ENCODE measurements at regions not wholly inside any gene's neighbourhood (a gene's known extent, or its start where the extent isn't known, plus 50 kb on each side); places are given as distances from the start of the nearest gene placed in this dataset.

DNA sequence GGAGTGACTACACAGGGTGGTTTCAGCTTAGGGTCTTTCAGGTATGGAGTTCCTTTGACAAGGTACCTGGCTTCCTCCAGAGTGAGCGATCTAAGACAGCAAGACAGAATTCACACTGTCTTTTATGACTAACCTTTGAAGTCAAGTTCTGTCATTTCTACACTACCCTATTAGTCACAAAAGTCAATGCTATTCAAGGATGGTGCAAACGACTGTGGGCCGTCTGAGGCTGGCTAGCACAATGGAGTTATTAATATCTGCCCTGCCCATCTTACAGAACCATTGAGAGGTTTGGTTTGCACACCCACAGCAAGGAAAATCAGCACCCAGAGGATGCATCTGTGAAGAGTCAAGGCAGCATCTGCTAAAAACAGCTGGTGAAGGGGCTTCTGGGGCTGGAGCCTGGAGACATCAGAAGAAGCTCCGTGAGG lies 62.9 kb upstream of the XCR1 start:
- no peaks in the 10 kb centered on the region for H3K4me1 ChIP-seq (ENCODE audit: control insufficient read depth, insufficient read depth, low read length)
- H3K36me3 ChIP-seq (ENCODE audit: control insufficient read depth, insufficient read depth, low read length): no peaks in the 10 kb centered on the region
- no peak overlapping the region for H3K9ac ChIP-seq (ENCODE audit: low read length)
- H3K4me3 ChIP-seq (ENCODE audit: low read depth, low read length): no peak overlapping the region
- H3K27ac ChIP-seq (ENCODE audit: low read depth, low read length): no peak overlapping the region
- no peaks in the 10 kb centered on the region for H3K27me3 ChIP-seq (ENCODE audit: control insufficient read depth, insufficient read depth, low read length)
- H3K9me3 ChIP-seq (ENCODE audit: control insufficient read depth, insufficient read depth, low read depth, low read length): 0 out of 2 replicates have a peak, but pooled peaks cover under 1% of the 10 kb centered on the region

DNA sequence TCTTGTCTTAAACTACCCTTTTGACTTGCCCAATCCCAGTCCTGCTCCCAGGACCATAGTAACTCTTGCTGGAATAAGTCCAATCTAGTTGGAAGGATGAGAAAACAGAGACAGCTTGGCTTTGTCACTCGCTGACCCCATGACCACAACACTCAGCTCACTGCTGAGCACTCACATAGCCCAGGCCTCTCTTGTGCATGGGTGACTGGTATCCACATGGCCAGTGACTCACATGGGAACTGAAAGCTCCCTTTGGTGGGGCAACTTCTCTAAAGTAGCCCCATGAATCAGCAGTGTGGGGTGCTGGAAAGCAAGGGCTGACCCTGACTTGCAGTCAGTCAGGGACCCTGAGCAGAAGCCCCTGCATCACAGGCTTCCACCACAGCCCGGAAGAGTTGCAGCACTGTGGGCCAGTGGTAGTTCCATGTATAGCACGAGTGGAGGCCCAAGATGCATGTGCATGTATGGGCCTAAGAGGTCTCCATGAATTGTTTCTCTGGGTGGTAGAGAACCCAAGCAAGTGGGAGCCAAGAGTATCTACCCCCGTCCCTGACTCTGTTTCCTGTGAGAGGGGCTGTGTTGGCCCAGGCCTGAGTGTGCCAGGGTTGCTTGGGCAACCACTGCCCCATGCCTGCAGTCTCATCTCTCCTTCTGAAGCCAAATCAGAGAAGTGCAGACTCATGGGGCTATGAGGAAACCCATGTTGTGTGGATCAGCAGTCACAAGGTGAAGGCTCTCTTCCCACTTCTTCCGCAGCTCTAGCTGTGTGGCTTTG lies 62.1 kb upstream of the XCR1 start:
- Histone ChIP-seq H3K36me3 (ENCODE audit: control insufficient read depth, insufficient read depth, low read length) (no peaks in the 10 kb centered on the region), H3K4me1 (ENCODE audit: control insufficient read depth, insufficient read depth, low read length) (no peaks in the 10 kb centered on the region), H3K9ac (ENCODE audit: low read length) (no peak overlapping the region), H3K27me3 (ENCODE audit: control insufficient read depth, insufficient read depth, low read length) (no peaks in the 10 kb centered on the region), H3K9me3 (ENCODE audit: control insufficient read depth, insufficient read depth, low read depth, low read length) (no peaks in the 10 kb centered on the region), H3K27ac (ENCODE audit: low read depth, low read length) (no peak overlapping the region), H3K4me3 (ENCODE audit: low read depth, low read length) (no peak overlapping the region)

DNA sequence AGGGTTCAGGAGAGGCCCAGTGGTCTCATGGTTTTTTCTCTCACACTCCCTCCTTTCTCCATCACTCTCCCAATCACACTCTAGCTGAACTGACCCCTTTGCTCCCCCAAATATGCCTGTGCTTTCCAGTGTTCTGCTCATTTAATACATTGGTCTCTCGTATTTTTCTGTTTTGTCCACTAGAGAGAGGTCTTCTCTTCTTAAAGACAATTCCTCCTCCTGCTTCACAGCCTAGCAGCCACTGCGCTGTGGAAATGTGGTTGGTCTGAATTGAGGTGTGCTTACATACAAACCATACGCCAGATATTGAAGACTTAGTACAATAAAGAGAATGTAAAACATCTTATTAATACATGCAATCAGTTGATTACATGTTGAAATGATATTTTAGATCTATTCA lies 60.6 kb upstream of the XCR1 start:
- Histone ChIP-seq H3K36me3 (ENCODE audit: control insufficient read depth, insufficient read depth, low read length) (no peaks in the 10 kb centered on the region), H3K27me3 (ENCODE audit: control insufficient read depth, insufficient read depth, low read length) (no peaks in the 10 kb centered on the region), H3K9me3 (ENCODE audit: control insufficient read depth, insufficient read depth, low read depth, low read length) (no peaks in the 10 kb centered on the region), H3K4me3 (ENCODE audit: low read depth, low read length) (no peak overlapping the region), H3K27ac (ENCODE audit: low read depth, low read length) (no peak overlapping the region), H3K4me1 (ENCODE audit: control insufficient read depth, insufficient read depth, low read length) (no peaks in the 10 kb centered on the region), H3K9ac (ENCODE audit: low read length) (no peak overlapping the region)

DNA sequence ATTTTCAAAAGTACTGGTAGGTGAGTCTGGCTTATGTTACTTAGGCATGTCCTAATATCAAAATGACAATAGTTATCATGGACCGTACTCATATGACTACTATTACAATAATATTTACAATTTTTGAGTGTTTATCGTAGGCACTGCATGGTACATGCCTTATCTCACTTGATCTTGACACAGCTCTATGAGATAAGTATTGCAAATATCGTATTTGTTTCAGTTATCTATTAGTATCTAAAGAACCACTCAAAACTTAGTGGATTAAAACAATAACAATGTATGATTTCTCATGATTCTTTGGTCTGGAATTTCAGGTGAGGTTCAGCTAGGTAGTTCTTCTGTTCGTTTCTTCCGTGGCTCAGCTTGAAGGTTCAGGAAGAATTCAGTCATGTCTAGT lies 59.7 kb upstream of the XCR1 start:
- H3K9me3 ChIP-seq (ENCODE audit: control insufficient read depth, insufficient read depth, low read depth, low read length): no peaks in the 10 kb centered on the region
- no peaks in the 10 kb centered on the region for H3K4me1 ChIP-seq (ENCODE audit: control insufficient read depth, insufficient read depth, low read length)
- H3K36me3 ChIP-seq (ENCODE audit: control insufficient read depth, insufficient read depth, low read length): no peaks in the 10 kb centered on the region
- H3K27ac ChIP-seq (ENCODE audit: low read depth, low read length): no peak overlapping the region
- H3K4me3 ChIP-seq (ENCODE audit: low read depth, low read length): no peak overlapping the region
- H3K27me3 ChIP-seq (ENCODE audit: control insufficient read depth, insufficient read depth, low read length): no peaks in the 10 kb centered on the region
- no peak overlapping the region for H3K9ac ChIP-seq (ENCODE audit: low read length)

DNA sequence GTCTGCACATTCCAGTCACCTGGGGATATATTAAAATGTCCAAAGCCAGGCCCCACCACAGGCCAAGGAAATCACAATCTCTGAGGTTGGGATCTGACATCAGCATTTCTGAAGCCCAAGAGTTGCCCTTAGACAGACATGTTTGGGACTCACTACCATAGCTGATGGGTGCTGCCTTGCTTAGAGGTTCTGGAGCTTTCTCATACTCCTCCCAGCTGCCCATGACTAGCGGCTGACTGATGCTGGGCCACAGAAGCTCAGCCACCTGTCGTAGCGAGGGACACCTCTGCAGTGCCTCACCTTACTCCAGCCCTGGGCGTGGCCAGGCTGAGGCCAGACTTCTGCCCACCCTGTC lies 58.8 kb upstream of the XCR1 start:
- Histone ChIP-seq H3K36me3 (ENCODE audit: control insufficient read depth, insufficient read depth, low read length) (no peaks in the 10 kb centered on the region), H3K4me3 (ENCODE audit: low read depth, low read length) (no peak overlapping the region), H3K27ac (ENCODE audit: low read depth, low read length) (no peak overlapping the region)

DNA sequence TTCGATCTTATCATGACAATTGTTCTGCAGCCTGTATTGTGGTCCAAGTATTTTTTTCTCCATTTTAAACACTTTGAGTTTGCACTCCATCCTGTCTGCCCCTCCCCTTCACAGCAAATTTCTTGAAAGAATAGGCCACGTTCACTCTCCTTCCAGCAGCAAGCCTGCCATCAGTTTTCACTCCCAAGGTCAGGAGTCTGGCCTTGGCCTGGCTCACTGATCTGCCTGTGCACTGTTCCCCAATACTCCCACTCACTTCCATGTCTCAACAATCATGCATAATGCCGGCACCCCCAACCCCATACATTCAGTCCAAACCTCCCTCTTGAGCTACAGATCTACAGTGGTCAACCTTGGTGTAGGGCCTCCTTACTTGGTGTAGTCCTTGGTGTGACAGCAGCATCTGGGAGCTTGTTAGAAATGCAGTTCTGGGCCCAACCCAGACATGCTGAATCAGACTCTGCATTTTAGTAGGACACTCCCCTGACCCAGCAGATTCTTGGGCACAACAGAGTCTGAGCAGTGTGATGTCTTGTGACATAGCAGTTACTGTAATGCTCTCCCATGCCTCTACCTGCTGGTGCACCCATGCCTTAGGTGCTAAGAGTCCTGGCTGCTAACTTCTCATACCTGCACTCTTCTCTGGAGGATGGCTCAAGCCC lies 58.3 kb upstream of the XCR1 start:
- Histone ChIP-seq H3K9me3 (ENCODE audit: control insufficient read depth, insufficient read depth, low read depth, low read length) (no peaks in the 10 kb centered on the region), H3K9ac (ENCODE audit: low read length) (no peak overlapping the region), H3K4me1 (ENCODE audit: control insufficient read depth, insufficient read depth, low read length) (no peaks in the 10 kb centered on the region), H3K36me3 (ENCODE audit: control insufficient read depth, insufficient read depth, low read length) (no peaks in the 10 kb centered on the region), H3K27ac (ENCODE audit: low read depth, low read length) (no peak overlapping the region), H3K4me3 (ENCODE audit: low read depth, low read length) (no peak overlapping the region), H3K27me3 (ENCODE audit: control insufficient read depth, insufficient read depth, low read length) (no peaks in the 10 kb centered on the region)

More for the DNA sequence above, 58.8 kb upstream of the XCR1 start:
- no peaks in the 10 kb centered on the region for H3K27me3 ChIP-seq (ENCODE audit: control insufficient read depth, insufficient read depth, low read length)
- no peaks in the 10 kb centered on the region for H3K4me1 ChIP-seq (ENCODE audit: control insufficient read depth, insufficient read depth, low read length)
- no peak overlapping the region for H3K9ac ChIP-seq (ENCODE audit: low read length)
- H3K9me3 ChIP-seq (ENCODE audit: control insufficient read depth, insufficient read depth, low read depth, low read length): no peaks in the 10 kb centered on the region

DNA sequence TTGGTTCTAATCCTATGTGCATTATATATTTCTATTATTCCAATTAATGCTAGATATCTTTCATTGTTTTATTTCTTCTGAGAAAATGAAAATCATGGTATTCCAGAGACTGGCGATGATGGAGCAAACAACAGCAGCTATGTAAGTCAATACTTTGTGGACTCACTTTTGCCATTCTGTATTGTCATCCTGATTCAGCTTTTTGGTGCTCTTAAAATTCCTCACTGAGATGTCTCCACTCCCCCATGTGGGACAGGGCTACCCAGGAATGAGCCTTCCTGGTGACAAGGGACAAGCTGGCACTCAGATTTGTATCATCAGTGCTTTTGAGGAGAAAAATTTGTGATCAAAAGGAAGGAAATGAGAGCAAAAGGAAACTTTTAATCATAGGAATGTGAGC lies 56.7 kb upstream of the XCR1 start:
- Histone ChIP-seq H3K4me1 (ENCODE audit: control insufficient read depth, insufficient read depth, low read length) (no peaks in the 10 kb centered on the region), H3K27ac (ENCODE audit: low read depth, low read length) (no peak overlapping the region), H3K27me3 (ENCODE audit: control insufficient read depth, insufficient read depth, low read length) (no peaks in the 10 kb centered on the region), H3K36me3 (ENCODE audit: control insufficient read depth, insufficient read depth, low read length) (no peaks in the 10 kb centered on the region), H3K9ac (ENCODE audit: low read length) (no peak overlapping the region), H3K4me3 (ENCODE audit: low read depth, low read length) (no peak overlapping the region), H3K9me3 (ENCODE audit: control insufficient read depth, insufficient read depth, low read depth, low read length) (no peaks in the 10 kb centered on the region)

DNA sequence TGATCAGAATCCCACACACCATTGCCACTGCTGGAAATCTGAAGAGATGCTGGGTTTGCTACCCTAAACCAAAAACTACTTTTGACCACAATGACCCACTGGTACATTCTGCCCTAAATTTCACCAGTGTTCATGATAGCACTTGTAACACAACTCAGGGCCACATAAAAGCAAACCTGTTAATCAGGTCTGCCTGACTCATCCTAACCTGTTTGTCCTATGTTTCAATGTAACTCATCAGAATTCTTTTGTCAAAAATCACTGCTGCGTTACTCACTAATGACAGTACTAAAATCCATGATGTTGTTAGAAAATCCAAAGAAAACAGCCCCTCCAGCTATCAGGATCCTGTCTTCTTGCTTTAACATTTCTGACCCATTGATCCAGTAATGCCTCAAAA lies 55.6 kb upstream of the XCR1 start:
- H3K36me3 ChIP-seq (ENCODE audit: control insufficient read depth, insufficient read depth, low read length): no peaks in the 10 kb centered on the region
- no peak overlapping the region for H3K9ac ChIP-seq (ENCODE audit: low read length)
- H3K4me3 ChIP-seq (ENCODE audit: low read depth, low read length): no peak overlapping the region
- H3K4me1 ChIP-seq (ENCODE audit: control insufficient read depth, insufficient read depth, low read length): no peaks in the 10 kb centered on the region
- H3K9me3 ChIP-seq (ENCODE audit: control insufficient read depth, insufficient read depth, low read depth, low read length): 0 out of 2 replicates have a peak, but pooled peaks cover under 1% of the 10 kb centered on the region
- H3K27ac ChIP-seq (ENCODE audit: low read depth, low read length): no peak overlapping the region
- no peaks in the 10 kb centered on the region for H3K27me3 ChIP-seq (ENCODE audit: control insufficient read depth, insufficient read depth, low read length)

DNA sequence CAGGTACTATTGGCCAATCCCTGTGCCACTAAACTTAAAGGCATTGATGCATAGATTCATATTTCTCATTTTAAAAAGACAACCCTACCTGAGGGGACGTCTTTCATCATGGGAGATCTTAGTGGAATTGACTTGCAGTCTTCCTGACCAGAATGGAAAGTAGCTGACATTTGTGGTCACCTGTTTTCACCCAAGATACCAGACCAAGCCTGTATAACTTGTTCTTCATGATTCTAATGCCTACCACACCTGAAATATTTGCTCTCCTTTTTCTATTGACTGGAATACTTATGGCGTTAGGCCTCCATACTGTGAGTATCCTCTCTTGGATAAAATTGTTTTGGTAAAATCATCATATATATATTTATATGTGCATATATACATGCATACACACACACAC lies 54.7 kb upstream of the XCR1 start:
- no peak overlapping the region for H3K27ac ChIP-seq (ENCODE audit: low read depth, low read length)
- H3K4me1 ChIP-seq (ENCODE audit: control insufficient read depth, insufficient read depth, low read length): no peaks in the 10 kb centered on the region
- no peak overlapping the region for H3K4me3 ChIP-seq (ENCODE audit: low read depth, low read length)
- H3K9me3 ChIP-seq (ENCODE audit: control insufficient read depth, insufficient read depth, low read depth, low read length): peaks cover 8% of the 10 kb centered on the region; the same call in 1 of the 2 replicates
- no peak overlapping the region for H3K9ac ChIP-seq (ENCODE audit: low read length)
- no peaks in the 10 kb centered on the region for H3K36me3 ChIP-seq (ENCODE audit: control insufficient read depth, insufficient read depth, low read length)
- H3K27me3 ChIP-seq (ENCODE audit: control insufficient read depth, insufficient read depth, low read length): no peaks in the 10 kb centered on the region

DNA sequence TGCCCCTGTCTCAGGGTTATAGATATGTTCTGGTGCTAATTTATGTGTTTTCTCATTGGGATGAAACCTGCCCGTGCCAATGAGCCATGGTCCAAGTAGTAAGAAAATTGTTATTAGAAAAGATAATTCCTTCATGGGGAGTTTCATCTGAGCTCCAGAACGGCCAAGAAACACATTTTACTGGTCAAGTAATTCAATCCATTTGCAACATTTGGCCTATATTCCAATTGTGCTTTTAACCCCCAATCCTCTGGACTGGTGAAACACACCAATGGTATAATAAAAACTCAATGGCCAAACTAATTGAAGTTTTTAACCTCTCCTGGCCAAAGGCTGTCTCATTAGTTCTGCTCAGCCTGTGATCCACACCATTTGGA lies 53.7 kb upstream of the XCR1 start:
- Histone ChIP-seq H3K36me3 (ENCODE audit: control insufficient read depth, insufficient read depth, low read length) (no peaks in the 10 kb centered on the region), H3K9ac (ENCODE audit: low read length) (no peak overlapping the region), H3K9me3 (ENCODE audit: control insufficient read depth, insufficient read depth, low read depth, low read length) (peaks cover 10% of the 10 kb centered on the region; the same call in 1 of the 2 replicates), H3K27ac (ENCODE audit: low read depth, low read length) (no peak overlapping the region), H3K4me1 (ENCODE audit: control insufficient read depth, insufficient read depth, low read length) (no peaks in the 10 kb centered on the region), H3K4me3 (ENCODE audit: low read depth, low read length) (no peak overlapping the region), H3K27me3 (ENCODE audit: control insufficient read depth, insufficient read depth, low read length) (no peaks in the 10 kb centered on the region)

DNA sequence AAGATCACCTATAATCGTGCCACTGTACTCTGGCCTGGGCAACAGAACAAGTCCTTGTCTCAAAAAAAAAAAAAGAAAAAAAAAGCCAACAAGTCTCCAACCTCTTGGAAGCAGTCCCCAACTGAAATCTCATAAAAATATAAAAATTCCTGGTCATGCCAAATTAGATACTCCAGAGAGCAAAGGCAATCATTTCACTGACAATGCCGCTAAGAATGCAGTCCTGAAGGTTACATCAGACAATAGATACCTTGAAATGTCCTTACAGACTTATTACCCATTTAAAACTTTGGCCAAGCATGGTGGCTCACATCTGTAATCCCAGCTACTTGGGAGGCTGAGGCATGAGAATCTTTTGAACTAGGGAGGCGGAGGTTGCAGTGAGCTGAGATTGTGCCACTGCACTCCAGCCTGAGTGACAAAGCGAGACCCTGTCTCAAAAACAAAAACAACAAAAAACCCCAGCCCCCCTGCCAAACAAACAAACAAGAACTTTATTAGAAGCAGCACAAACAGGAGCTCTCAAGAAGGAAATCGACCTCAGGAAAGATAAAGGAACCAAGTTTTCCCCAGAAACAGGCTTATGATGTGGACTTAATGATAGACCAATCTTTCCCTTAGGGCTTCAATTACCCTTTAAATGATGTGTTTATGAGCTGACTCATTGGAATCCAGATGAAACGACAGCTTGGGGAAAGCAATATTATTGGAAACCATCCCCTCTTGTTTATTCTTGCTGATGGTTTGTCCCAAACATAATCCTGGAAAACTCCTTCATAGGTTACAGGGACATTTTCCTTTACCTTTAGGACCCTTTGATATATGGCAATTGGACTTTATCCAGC lies 53.1 kb upstream of the XCR1 start:
- Histone ChIP-seq H3K27ac (ENCODE audit: low read depth, low read length) (no peak overlapping the region), H3K27me3 (ENCODE audit: control insufficient read depth, insufficient read depth, low read length) (no peaks in the 10 kb centered on the region), H3K4me3 (ENCODE audit: low read depth, low read length) (no peak overlapping the region), H3K36me3 (ENCODE audit: control insufficient read depth, insufficient read depth, low read length) (no peaks in the 10 kb centered on the region), H3K4me1 (ENCODE audit: control insufficient read depth, insufficient read depth, low read length) (no peaks in the 10 kb centered on the region), H3K9me3 (ENCODE audit: control insufficient read depth, insufficient read depth, low read depth, low read length) (peaks cover 10% of the 10 kb centered on the region; the same call in 1 of the 2 replicates), H3K9ac (ENCODE audit: low read length) (no peak overlapping the region)

Data from HUES6 (cell line).